ENCODE measurements at regions not wholly inside any gene's neighbourhood (a gene's known extent, or its start where the extent isn't known, plus 50 kb on each side); places are given as distances from the start of the nearest gene placed in this dataset.

- TF ChIP-seq, protein P1, sequence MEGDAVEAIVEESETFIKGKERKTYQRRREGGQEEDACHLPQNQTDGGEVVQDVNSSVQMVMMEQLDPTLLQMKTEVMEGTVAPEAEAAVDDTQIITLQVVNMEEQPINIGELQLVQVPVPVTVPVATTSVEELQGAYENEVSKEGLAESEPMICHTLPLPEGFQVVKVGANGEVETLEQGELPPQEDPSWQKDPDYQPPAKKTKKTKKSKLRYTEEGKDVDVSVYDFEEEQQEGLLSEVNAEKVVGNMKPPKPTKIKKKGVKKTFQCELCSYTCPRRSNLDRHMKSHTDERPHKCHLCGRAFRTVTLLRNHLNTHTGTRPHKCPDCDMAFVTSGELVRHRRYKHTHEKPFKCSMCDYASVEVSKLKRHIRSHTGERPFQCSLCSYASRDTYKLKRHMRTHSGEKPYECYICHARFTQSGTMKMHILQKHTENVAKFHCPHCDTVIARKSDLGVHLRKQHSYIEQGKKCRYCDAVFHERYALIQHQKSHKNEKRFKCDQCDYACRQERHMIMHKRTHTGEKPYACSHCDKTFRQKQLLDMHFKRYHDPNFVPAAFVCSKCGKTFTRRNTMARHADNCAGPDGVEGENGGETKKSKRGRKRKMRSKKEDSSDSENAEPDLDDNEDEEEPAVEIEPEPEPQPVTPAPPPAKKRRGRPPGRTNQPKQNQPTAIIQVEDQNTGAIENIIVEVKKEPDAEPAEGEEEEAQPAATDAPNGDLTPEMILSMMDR (conservative IDR thresholded peaks at IDR 0.05; ENCODE audit: low read depth, low read length) = no peak
- no peak for TF ChIP-seq EZH2 (IDR thresholded peaks at IDR 0.05; ENCODE audit: borderline replicate concordance, low read depth, low read length, poor library complexity, severe bottlenecking)
- ChIA-PET POLR2A (ENCODE audit: low non-redundant PET) (no interaction called here), CTCF (no interaction called here)
- Histone ChIP-seq H3K9me3 (ENCODE audit: low read depth, low read length, poor library complexity, severe bottlenecking) (no peaks in the 10 kb centered on the region), H3K36me3 (ENCODE audit: insufficient read depth, low read length, poor library complexity, severe bottlenecking) (no peaks in the 10 kb centered on the region), H3K27ac (ENCODE audit: low read depth, low read length, poor library complexity, severe bottlenecking) (no peak overlapping the region), H3K4me3 (ENCODE audit: low read depth, low read length, poor library complexity, severe bottlenecking) (no peak overlapping the region), H3K4me1 (ENCODE audit: insufficient read depth, low read length, poor library complexity, severe bottlenecking) (no peaks in the 10 kb centered on the region), H3K27me3 (replicated peaks; ENCODE audit: insufficient read depth, low read depth, low read length, poor library complexity) (no peaks in the 10 kb centered on the region)
- DNase-seq (ENCODE audit: low spot score) = no peak
- intact Hi-C loops (cut with micrococcal nuclease; ENCODE audit: unreplicated experiment) = no loop called here
- BruUV-seq (replicated peaks) = no TSS peak
These were observed 158.0 kb upstream of the RBMS1 start for GRCh38 chr2:160651416-160652200.

- no TSS peak for BruUV-seq (replicated peaks)
- no peak overlapping the region for H3K27ac ChIP-seq (ENCODE audit: low read depth, low read length, poor library complexity, severe bottlenecking)
- POLR2A ChIA-PET (ENCODE audit: low non-redundant PET) = no interaction called here
- no peaks in the 10 kb centered on the region for H3K36me3 ChIP-seq (ENCODE audit: insufficient read depth, low read length, poor library complexity, severe bottlenecking)
- intact Hi-C loops (cut with micrococcal nuclease; ENCODE audit: unreplicated experiment) = no loop called here
- H3K9me3 ChIP-seq (ENCODE audit: low read depth, low read length, poor library complexity, severe bottlenecking) = no peaks in the 10 kb centered on the region
- CTCF ChIA-PET = no interaction called here
- no peak for DNase-seq (ENCODE audit: low spot score)
- peaks cover 3% of the 10 kb centered on the region for H3K4me1 ChIP-seq (ENCODE audit: insufficient read depth, low read length, poor library complexity, severe bottlenecking)
- TF ChIP-seq, protein P1 (conservative IDR thresholded peaks at IDR 0.05; ENCODE audit: low read depth, low read length) = no peak
- no peak for TF ChIP-seq EZH2 (IDR thresholded peaks at IDR 0.05; ENCODE audit: borderline replicate concordance, low read depth, low read length, poor library complexity, severe bottlenecking)
- no peak overlapping the region for H3K4me3 ChIP-seq (ENCODE audit: low read depth, low read length, poor library complexity, severe bottlenecking)
- H3K27me3 ChIP-seq (replicated peaks; ENCODE audit: insufficient read depth, low read depth, low read length, poor library complexity) = no peaks in the 10 kb centered on the region
These were observed 158.6 kb upstream of the RBMS1 start for GRCh38 chr2:160652236-160652635.

DNA sequence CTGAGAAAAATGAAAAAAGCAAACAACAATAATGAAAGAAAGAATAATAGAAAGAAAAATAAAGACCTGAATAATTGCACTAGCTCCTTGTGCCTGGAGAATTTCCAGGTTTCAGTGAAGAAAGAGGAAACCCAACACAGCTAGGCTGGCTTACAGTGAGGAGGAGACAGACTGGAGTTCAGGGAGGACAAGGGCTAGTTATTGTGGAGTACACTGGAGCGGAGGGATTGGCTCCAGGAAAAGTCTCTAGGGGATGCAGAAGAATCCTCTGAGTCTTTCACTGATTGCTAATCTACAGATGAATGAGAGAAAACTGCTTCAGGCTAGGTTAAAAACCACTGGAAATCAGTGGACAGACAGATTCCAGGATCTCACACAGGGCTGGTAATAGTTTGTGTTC is 163.6 kb upstream of the RBMS1 start:
- H3K27ac ChIP-seq (ENCODE audit: low read depth, low read length, poor library complexity, severe bottlenecking) = no peak overlapping the region
- no peaks in the 10 kb centered on the region for H3K27me3 ChIP-seq (replicated peaks; ENCODE audit: insufficient read depth, low read depth, low read length, poor library complexity)
- ChIA-PET CTCF (no interaction called here), POLR2A (ENCODE audit: low non-redundant PET) (no interaction called here)
- peak; percentile 12 for DNase-seq (ENCODE audit: low spot score)
- no peak overlapping the region for H3K4me3 ChIP-seq (ENCODE audit: low read depth, low read length, poor library complexity, severe bottlenecking)
- TF ChIP-seq, protein P1 (conservative IDR thresholded peaks at IDR 0.05; ENCODE audit: low read depth, low read length) = no peak
- TF ChIP-seq EZH2 (IDR thresholded peaks at IDR 0.05; ENCODE audit: borderline replicate concordance, low read depth, low read length, poor library complexity, severe bottlenecking) = no peak
- BruUV-seq (replicated peaks) = no TSS peak
- peaks cover 16% of the 10 kb centered on the region for H3K4me1 ChIP-seq (ENCODE audit: insufficient read depth, low read length, poor library complexity, severe bottlenecking)
- no peaks in the 10 kb centered on the region for H3K9me3 ChIP-seq (ENCODE audit: low read depth, low read length, poor library complexity, severe bottlenecking)
- H3K36me3 ChIP-seq (ENCODE audit: insufficient read depth, low read length, poor library complexity, severe bottlenecking) = no peaks in the 10 kb centered on the region
- intact Hi-C loops (cut with micrococcal nuclease; ENCODE audit: unreplicated experiment) = no loop called here
